ENCODE measurements at regions not wholly inside any gene's neighbourhood (a gene's known extent, or its start where the extent isn't known, plus 50 kb on each side); places are given as distances from the start of the nearest gene placed in this dataset.

- TF ChIP-seq FOXP2 (optimal IDR thresholded peaks at IDR 0.05; ENCODE audit: borderline replicate concordance, extremely low read depth, extremely low read length, insufficient read depth) (no peak), REST (IDR thresholded peaks at IDR 0.05; ENCODE audit: insufficient read depth in 1 of 2, low read depth in 2 of 2, low read length in 2 of 2) (no peak), POLR2AphosphoS5 (IDR thresholded peaks at IDR 0.05; ENCODE audit: low read depth, low read length) (no peak), TAF1 (IDR thresholded peaks at IDR 0.05; ENCODE audit: borderline replicate concordance, insufficient read depth, low read length) (no peak), SIN3A (IDR thresholded peaks at IDR 0.05; ENCODE audit: borderline replicate concordance, insufficient read depth, low read length) (no peak)
Measured at GRCh38 chr20:10739566-10739965, 65.8 kb upstream of the JAG1 start.

GRCh38 chr20:10741060-10741459, 67.3 kb upstream of the JAG1 start:
- TF ChIP-seq FOXP2 (optimal IDR thresholded peaks at IDR 0.05; ENCODE audit: borderline replicate concordance, extremely low read depth, extremely low read length, insufficient read depth) (no peak), SIN3A (IDR thresholded peaks at IDR 0.05; ENCODE audit: borderline replicate concordance, insufficient read depth, low read length) (no peak), POLR2AphosphoS5 (IDR thresholded peaks at IDR 0.05; ENCODE audit: low read depth, low read length) (no peak), REST (IDR thresholded peaks at IDR 0.05; ENCODE audit: insufficient read depth in 1 of 2, low read depth in 2 of 2, low read length in 2 of 2) (no peak), TAF1 (IDR thresholded peaks at IDR 0.05; ENCODE audit: borderline replicate concordance, insufficient read depth, low read length) (no peak)

- TF ChIP-seq POLR2AphosphoS5 (IDR thresholded peaks at IDR 0.05; ENCODE audit: low read depth, low read length) (no peak), SIN3A (IDR thresholded peaks at IDR 0.05; ENCODE audit: borderline replicate concordance, insufficient read depth, low read length) (no peak), TAF1 (IDR thresholded peaks at IDR 0.05; ENCODE audit: borderline replicate concordance, insufficient read depth, low read length) (no peak), REST (IDR thresholded peaks at IDR 0.05; ENCODE audit: insufficient read depth in 1 of 2, low read depth in 2 of 2, low read length in 2 of 2) (no peak), FOXP2 (optimal IDR thresholded peaks at IDR 0.05; ENCODE audit: borderline replicate concordance, extremely low read depth, extremely low read length, insufficient read depth) (no peak)
Measured at GRCh38 chr20:10745790-10746189, 72.0 kb upstream of the JAG1 start.

- TF ChIP-seq SIN3A (IDR thresholded peaks at IDR 0.05; ENCODE audit: borderline replicate concordance, insufficient read depth, low read length), result no peak
- TF ChIP-seq FOXP2 (optimal IDR thresholded peaks at IDR 0.05; ENCODE audit: borderline replicate concordance, extremely low read depth, extremely low read length, insufficient read depth), result no peak
- no peak for TF ChIP-seq TAF1 (IDR thresholded peaks at IDR 0.05; ENCODE audit: borderline replicate concordance, insufficient read depth, low read length)
- no peak for TF ChIP-seq REST (IDR thresholded peaks at IDR 0.05; ENCODE audit: insufficient read depth in 1 of 2, low read depth in 2 of 2, low read length in 2 of 2)
- TF ChIP-seq POLR2AphosphoS5 (IDR thresholded peaks at IDR 0.05; ENCODE audit: low read depth, low read length), result no peak
Measured at GRCh38 chr20:10747019-10747418, 73.2 kb upstream of the JAG1 start.

GRCh38 chr20:10749084-10749483, 75.3 kb upstream of the JAG1 start:
- TF ChIP-seq POLR2AphosphoS5 (IDR thresholded peaks at IDR 0.05; ENCODE audit: low read depth, low read length) (no peak), SIN3A (IDR thresholded peaks at IDR 0.05; ENCODE audit: borderline replicate concordance, insufficient read depth, low read length) (no peak), REST (IDR thresholded peaks at IDR 0.05; ENCODE audit: insufficient read depth in 1 of 2, low read depth in 2 of 2, low read length in 2 of 2) (no peak), FOXP2 (optimal IDR thresholded peaks at IDR 0.05; ENCODE audit: borderline replicate concordance, extremely low read depth, extremely low read length, insufficient read depth) (no peak), TAF1 (IDR thresholded peaks at IDR 0.05; ENCODE audit: borderline replicate concordance, insufficient read depth, low read length) (no peak)
